HG02870 (cell line): ENCODE measurements at regions not wholly inside any gene's neighbourhood (a gene's known extent, or its start where the extent isn't known, plus 50 kb on each side); places are given as distances from the start of the nearest gene placed in this dataset.
A peak's percentile ranks its signal among the peaks of the same experiment; 100 is the strongest.

Experiments used
- ATAC-seq: cut with Tn5 transposase; IDR thresholded peaks from one replicate; pipeline ENCODE4 v1.9.1; 2021; ENCODE audit warnings: mild to moderate bottlenecking, moderate library complexity; ENCODE audit not compliant: unreplicated experiment

- ATAC-seq: no peak
Measured at GRCh38 chr6:137277971-137278637, 58.9 kb upstream of the IFNGR1 start.

GRCh38 chr6:137272403-137272802, 53.2 kb upstream of the IFNGR1 start:
- no peak for ATAC-seq

DNA sequence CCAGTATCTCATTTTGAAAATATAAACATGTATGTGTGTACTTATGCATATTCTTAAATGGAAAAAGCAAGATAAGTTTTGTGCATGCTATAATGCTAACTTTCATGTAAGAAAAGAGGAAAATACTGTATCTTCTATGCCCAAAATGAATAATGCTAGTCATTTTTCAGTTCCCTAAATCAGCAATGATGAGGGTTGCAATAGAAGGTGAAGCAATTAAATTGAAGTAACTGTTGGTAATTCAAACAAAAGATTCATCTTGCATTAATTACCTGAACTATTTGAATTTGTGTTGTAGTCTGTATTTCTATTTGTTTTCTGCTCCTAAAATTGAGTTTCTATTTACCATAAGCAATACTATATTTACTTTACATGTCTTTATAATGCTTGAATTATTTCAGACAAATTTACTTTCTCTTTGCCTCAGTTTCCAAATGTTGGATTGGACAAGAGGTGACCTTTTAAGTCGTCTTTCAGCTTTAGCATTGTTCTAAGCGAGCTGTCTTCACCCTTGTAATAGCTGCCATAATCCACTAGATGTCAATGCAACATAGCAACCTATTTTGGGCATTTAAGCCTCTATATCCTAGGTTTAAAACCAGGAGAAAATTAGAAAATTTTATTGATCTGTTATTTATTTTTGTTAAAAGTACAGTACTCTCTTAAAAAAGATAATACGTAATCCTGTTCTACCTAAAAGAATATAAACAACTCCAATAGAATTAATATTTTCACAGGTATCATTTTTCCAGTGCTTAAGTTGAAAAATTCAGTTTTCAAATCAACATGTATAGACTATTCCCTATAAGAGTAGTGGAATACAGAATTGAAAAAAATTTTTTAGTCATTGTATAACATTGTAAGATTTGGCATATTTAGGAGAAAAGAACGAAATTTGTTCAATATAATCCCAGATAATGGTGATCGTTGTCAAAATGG, 52.3 kb upstream of the IFNGR1 start:
- ATAC-seq: peak; percentile 63

DNA sequence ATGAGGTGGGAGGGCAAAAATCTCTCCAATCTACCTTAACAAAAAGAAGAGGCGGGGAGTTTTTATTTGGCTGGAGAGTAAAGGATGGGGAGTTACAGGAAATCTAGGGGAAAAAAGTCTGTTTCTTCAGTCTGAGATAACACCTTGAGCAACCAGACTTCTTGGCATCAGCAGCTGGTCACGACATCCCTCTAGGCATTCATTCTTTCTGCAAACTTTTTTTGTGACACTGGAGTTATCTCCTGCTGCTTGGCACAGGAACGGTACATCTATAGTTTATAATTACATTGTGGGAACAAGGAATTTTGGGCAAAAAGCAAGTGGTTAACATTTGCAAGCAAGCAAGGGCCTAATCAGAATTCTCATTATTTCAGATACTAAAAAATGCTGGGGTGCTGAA, 50.6 kb upstream of the IFNGR1 start:
- no peak for ATAC-seq

- no peak for ATAC-seq
Measured at GRCh38 chr6:137269347-137269746, 50.2 kb upstream of the IFNGR1 start.
